RWPE2 (cell line): ENCODE measurements at regions not wholly inside any gene's neighbourhood (a gene's known extent, or its start where the extent isn't known, plus 50 kb on each side); places are given as distances from the start of the nearest gene placed in this dataset.

ENCODE experiments used
- ATAC-seq: fragments of 200-7000 bp; cut with Tn5 transposase; 3 replicates; pipeline ENCODE4 v1.9.1; 2021; ENCODE audit warnings: low read depth
- DNase-seq: peaks from one replicate; pipeline ENCODE4 v3.0.0-alpha.2; 2020; ENCODE audit warnings: low spot score
- H3K27ac ChIP-seq: fragments of 450-650 bp; 2 replicates; pipeline ENCODE4 v1.5.1; 2017; ENCODE audit warnings: mild to moderate bottlenecking; ENCODE audit not compliant: poor library complexity, severe bottlenecking
- H3K27me3 ChIP-seq: fragments of 250-450 bp; sonication (Bioruptor Pico); 2 replicates; pipeline ENCODE4 v1.5.1; 2021; ENCODE audit warnings: mild to moderate bottlenecking, moderate library complexity; ENCODE audit not compliant: insufficient read depth, poor library complexity, severe bottlenecking
- H3K36me3 ChIP-seq: fragments of 250-450 bp; sonication (Bioruptor Pico); 2 replicates; pipeline ENCODE4 v1.5.1; 2020; ENCODE audit warnings: low read depth, mild to moderate bottlenecking, moderate library complexity
- H3K4me1 ChIP-seq: fragments of 250-450 bp; sonication (Bioruptor Pico); 2 replicates; pipeline ENCODE4 v1.5.1; 2021; ENCODE audit warnings: mild to moderate bottlenecking, moderate library complexity; ENCODE audit not compliant: insufficient read depth, poor library complexity, severe bottlenecking
- H3K4me3 ChIP-seq: fragments of 250-450 bp; sonication (Bioruptor Pico); 2 replicates; pipeline ENCODE4 v1.5.1; 2021; ENCODE audit warnings: mild to moderate bottlenecking, moderate library complexity; ENCODE audit not compliant: severe bottlenecking
- H3K9me3 ChIP-seq: fragments of 250-450 bp; sonication (Bioruptor Pico); 2 replicates; pipeline ENCODE4 v1.5.1; 2021; ENCODE audit warnings: mild to moderate bottlenecking, moderate library complexity; ENCODE audit not compliant: severe bottlenecking
- CTCF ChIP-seq: fragments of 450-650 bp; IDR thresholded peaks from one replicate; pipeline ENCODE4 v1.5.1; 2017; ENCODE audit warnings: mild to moderate bottlenecking, moderate library complexity; ENCODE audit not compliant: poor library complexity, severe bottlenecking

GRCh38 chr9:16314476-16314875 is 556.0 kb downstream of the BNC2 start:
- ATAC-seq (no peak), DNase-seq (no peak)
- Histone ChIP-seq H3K27me3 (no peaks in the 10 kb centered on the region), H3K4me3 (no peak overlapping the region), H3K36me3 (no peaks in the 10 kb centered on the region), H3K27ac (no peak overlapping the region), H3K9me3 (no peaks in the 10 kb centered on the region), H3K4me1 (no peaks in the 10 kb centered on the region)
- no peak for TF ChIP-seq CTCF

GRCh38 chr9:16315720-16316119 is 554.8 kb downstream of the BNC2 start:
- Histone ChIP-seq H3K9me3 (no peaks in the 10 kb centered on the region), H3K4me3 (no peak overlapping the region), H3K4me1 (no peaks in the 10 kb centered on the region), H3K36me3 (no peaks in the 10 kb centered on the region), H3K27ac (no peak overlapping the region), H3K27me3 (no peaks in the 10 kb centered on the region)
- no peak for TF ChIP-seq CTCF
- DNase-seq (no peak), ATAC-seq (no peak)

- TF ChIP-seq CTCF = no peak
- H3K36me3 ChIP-seq = no peaks in the 10 kb centered on the region
- no peaks in the 10 kb centered on the region for H3K27me3 ChIP-seq
- no peak overlapping the region for H3K27ac ChIP-seq
- DNase-seq (no peak), ATAC-seq (no peak)
- H3K4me3 ChIP-seq = no peak overlapping the region
- H3K9me3 ChIP-seq = no peaks in the 10 kb centered on the region
- H3K4me1 ChIP-seq = no peaks in the 10 kb centered on the region
These were observed 554.0 kb downstream of the BNC2 start for GRCh38 chr9:16316456-16316855.

- DNase-seq (no peak), ATAC-seq (no peak)
- Histone ChIP-seq H3K9me3 (no peaks in the 10 kb centered on the region), H3K27ac (no peak overlapping the region), H3K4me3 (no peak overlapping the region), H3K27me3 (no peaks in the 10 kb centered on the region), H3K4me1 (no peaks in the 10 kb centered on the region), H3K36me3 (no peaks in the 10 kb centered on the region)
- no peak for TF ChIP-seq CTCF
These were observed 553.3 kb downstream of the BNC2 start for GRCh38 chr9:16316911-16317817.

- Histone ChIP-seq H3K36me3 (no peaks in the 10 kb centered on the region), H3K4me1 (no peaks in the 10 kb centered on the region), H3K4me3 (no peak overlapping the region), H3K27ac (no peak overlapping the region), H3K27me3 (no peaks in the 10 kb centered on the region), H3K9me3 (no peaks in the 10 kb centered on the region)
- ATAC-seq (no peak), DNase-seq (no peak)
- TF ChIP-seq CTCF = no peak
These were observed 551.9 kb downstream of the BNC2 start for GRCh38 chr9:16318516-16319060.
